ENCODE measurements at regions not wholly inside any gene's neighbourhood (a gene's known extent, or its start where the extent isn't known, plus 50 kb on each side); places are given as distances from the start of the nearest gene placed in this dataset.

DNA sequence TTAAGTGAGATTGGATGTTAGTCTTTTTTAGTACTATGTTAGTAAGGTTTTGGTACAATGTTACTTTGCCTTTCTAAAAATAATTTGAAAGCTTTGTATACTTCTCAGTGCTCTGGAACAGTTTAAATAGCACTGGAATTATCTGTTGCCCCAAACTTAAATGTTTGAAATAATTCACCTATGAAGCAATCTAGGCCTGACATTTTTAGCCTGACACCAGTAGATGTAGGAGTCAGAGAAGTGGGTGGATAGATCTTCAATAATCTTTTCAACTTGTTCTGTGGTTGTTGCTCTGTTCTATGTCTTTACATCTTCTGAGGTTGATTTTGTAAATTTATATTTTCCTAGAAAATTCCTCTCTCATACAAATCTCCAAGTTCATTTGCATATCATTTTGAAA is 103.1 kb upstream of the ADGRF1 start:
- TF ChIP-seq, protein P1, sequence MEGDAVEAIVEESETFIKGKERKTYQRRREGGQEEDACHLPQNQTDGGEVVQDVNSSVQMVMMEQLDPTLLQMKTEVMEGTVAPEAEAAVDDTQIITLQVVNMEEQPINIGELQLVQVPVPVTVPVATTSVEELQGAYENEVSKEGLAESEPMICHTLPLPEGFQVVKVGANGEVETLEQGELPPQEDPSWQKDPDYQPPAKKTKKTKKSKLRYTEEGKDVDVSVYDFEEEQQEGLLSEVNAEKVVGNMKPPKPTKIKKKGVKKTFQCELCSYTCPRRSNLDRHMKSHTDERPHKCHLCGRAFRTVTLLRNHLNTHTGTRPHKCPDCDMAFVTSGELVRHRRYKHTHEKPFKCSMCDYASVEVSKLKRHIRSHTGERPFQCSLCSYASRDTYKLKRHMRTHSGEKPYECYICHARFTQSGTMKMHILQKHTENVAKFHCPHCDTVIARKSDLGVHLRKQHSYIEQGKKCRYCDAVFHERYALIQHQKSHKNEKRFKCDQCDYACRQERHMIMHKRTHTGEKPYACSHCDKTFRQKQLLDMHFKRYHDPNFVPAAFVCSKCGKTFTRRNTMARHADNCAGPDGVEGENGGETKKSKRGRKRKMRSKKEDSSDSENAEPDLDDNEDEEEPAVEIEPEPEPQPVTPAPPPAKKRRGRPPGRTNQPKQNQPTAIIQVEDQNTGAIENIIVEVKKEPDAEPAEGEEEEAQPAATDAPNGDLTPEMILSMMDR (IDR thresholded peaks at IDR 0.05; ENCODE audit: insufficient read depth, low read depth, low read length, missing control alignments) = no peak
- no peak overlapping the region for H3K4me3 ChIP-seq (ENCODE audit: low read depth, low read length)
- DNase-seq (ENCODE audit: low read depth) = no peak

DNA sequence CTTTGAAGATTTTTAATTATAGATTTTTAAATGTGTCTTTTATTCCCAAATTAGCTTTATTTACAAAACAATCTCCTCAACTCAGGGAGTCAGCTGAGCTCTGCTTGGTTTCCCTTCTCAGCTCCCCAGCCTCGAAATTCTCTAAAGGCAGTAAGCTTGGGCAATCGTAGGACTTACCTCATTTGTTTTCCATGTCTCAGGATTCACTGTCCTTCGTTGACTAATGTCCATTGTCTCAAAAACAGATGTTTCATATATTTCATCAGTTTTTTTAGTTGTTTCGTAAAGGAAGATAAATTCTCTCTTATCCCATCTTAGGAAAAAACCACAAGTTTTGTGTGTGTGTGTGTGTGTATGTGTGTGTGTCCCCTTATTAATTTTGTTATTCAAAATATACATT is 102.2 kb upstream of the ADGRF1 start:
- TF ChIP-seq, protein P1 (IDR thresholded peaks at IDR 0.05; ENCODE audit: insufficient read depth, low read depth, low read length, missing control alignments) = no peak
- DNase-seq (ENCODE audit: low read depth) = no peak
- no peak overlapping the region for H3K4me3 ChIP-seq (ENCODE audit: low read depth, low read length)

DNA sequence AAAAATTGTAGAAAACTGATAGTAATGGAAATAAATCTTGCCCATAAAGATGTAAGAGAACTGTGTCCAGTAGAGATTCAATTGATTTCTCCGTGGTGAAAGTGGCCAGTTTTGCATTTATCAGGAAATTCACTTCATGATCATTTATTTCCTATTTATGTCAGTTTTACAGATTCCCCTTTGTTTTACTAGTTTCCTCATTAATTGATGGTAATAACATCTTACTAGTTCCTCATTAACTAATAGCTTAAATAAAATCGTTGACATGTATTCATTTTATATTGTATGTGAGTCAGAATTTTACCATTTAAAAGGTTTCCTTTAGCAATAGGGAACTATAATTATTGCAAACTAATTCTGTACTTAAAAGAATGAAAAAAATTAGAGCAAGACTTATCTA is 99.8 kb upstream of the ADGRF1 start:
- no peak for DNase-seq (ENCODE audit: low read depth)
- TF ChIP-seq, protein P1 (IDR thresholded peaks at IDR 0.05; ENCODE audit: insufficient read depth, low read depth, low read length, missing control alignments) = no peak
- H3K4me3 ChIP-seq (ENCODE audit: low read depth, low read length) = no peak overlapping the region

DNA sequence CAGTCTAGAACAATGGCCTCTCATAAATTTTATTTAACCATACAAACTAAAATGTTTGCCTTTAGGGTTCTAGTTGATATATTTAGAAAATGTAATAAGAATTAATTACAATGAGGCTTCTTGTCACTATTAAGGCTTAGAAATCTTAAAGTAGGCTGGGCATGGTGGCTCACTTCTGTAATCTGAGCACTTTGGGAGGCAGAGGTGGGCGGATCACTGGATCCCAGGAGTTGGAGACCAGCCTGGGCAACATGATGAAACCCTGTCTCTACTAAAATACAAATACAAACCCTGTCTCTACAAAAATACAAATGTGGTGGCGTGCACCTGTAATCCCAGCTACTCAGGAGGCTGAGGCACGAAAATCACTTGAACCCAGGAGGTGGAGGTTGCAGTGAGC is 99.0 kb upstream of the ADGRF1 start:
- TF ChIP-seq, protein P1 (IDR thresholded peaks at IDR 0.05; ENCODE audit: insufficient read depth, low read depth, low read length, missing control alignments) = no peak
- no peak for DNase-seq (ENCODE audit: low read depth)
- H3K4me3 ChIP-seq (ENCODE audit: low read depth, low read length) = no peak overlapping the region

DNA sequence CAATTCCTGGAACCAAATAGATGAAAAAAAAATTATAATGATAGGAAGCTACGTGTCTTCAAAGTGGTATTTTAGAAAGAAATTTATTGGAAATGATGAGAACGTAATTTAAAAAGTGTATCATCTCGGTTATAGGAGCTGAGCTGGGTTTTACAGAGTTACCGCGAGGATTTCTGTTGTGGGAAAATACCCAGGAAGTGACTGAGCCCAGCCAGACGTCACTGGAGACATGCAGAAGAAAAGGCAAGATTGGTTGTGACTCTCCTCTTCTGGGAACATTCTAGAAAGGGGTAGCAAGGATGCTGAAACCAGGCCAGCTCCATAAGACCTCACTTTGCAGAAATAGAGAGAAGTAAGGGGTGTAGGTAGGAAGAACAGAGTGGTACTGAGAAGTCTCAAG is 95.9 kb upstream of the ADGRF1 start:
- no peak overlapping the region for H3K4me3 ChIP-seq (ENCODE audit: low read depth, low read length)
- no peak for DNase-seq (ENCODE audit: low read depth)
- TF ChIP-seq, protein P1 (IDR thresholded peaks at IDR 0.05; ENCODE audit: insufficient read depth, low read depth, low read length, missing control alignments) = no peak

DNA sequence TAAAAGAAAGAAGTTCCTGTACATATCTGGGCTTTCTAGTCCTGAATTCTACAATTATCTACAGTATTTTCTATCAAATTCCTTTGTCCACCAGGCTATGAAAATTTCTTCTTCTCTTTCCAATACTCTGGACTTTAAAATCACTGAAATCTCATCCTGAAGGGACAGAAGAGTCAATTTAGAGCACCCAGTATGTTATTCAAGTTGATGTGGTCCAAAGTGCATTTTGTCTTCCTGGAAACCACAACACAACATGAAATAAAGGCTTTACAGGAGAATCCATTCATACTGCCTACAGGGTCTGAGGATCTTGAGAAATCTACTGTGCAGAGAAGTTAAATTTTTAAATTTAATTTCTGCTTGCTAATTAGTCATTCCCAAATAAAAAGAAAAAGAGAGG is 94.9 kb upstream of the ADGRF1 start:
- H3K4me3 ChIP-seq (ENCODE audit: low read depth, low read length) = no peak overlapping the region
- TF ChIP-seq, protein P1 (IDR thresholded peaks at IDR 0.05; ENCODE audit: insufficient read depth, low read depth, low read length, missing control alignments) = no peak
- DNase-seq (ENCODE audit: low read depth) = no peak

DNA sequence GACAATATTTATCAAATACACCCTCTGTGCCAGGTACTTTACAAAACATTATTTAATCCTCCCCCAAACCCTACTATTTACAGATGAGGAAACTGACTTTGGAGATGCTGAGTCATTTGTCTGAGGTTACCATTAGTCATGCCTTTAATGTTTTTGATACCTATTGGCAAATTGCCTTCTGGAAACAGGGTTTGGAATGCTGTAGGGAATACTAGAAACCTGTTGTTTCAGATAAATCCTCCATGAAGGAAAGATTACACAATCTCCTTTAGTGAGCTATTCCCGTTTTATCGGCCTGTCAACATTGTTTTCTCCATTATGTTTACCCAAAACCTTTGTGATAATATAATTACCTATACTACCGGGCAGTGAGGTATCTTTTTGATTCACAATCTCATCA is 93.6 kb upstream of the ADGRF1 start:
- TF ChIP-seq, protein P1 (IDR thresholded peaks at IDR 0.05; ENCODE audit: insufficient read depth, low read depth, low read length, missing control alignments) = no peak
- no peak for DNase-seq (ENCODE audit: low read depth)
- H3K4me3 ChIP-seq (ENCODE audit: low read depth, low read length) = no peak overlapping the region

Measured in GM12865 (cell line).